NB4 (cell line): ENCODE measurements at regions not wholly inside any gene's neighbourhood (a gene's known extent, or its start where the extent isn't known, plus 50 kb on each side); places are given as distances from the start of the nearest gene placed in this dataset.

Experiments
- DNase-seq: peaks from one replicate; pipeline ENCODE4 v3.0.0; 2010; ENCODE audit warnings: low read depth
- H3K4me3 ChIP-seq: one replicate; pipeline ENCODE4 v1.5.1; 2011; ENCODE audit warnings: mild to moderate bottlenecking, low read depth, low read length, moderate library complexity
- MYC ChIP-seq: IDR thresholded peaks from 2 replicates; pipeline ENCODE4 v1.6.1; 2011; ENCODE audit warnings: low read depth, low read length
- POLR2A ChIP-seq: IDR thresholded peaks from 2 replicates; pipeline ENCODE4 v1.6.1; 2011; ENCODE audit warnings: mild to moderate bottlenecking; ENCODE audit not compliant: insufficient read length; ENCODE audit errors: extremely low read depth
- TF ChIP-seq, protein P1 (sequence below): IDR thresholded peaks from one replicate; pipeline ENCODE4 v1.5.1; 2012; ENCODE audit warnings: low read depth, low read length
- TF ChIP-seq, protein P2 (sequence below): IDR thresholded peaks from 2 replicates; pipeline ENCODE4 v1.6.1; 2011; ENCODE audit warnings: low read depth, low read length

DNA sequence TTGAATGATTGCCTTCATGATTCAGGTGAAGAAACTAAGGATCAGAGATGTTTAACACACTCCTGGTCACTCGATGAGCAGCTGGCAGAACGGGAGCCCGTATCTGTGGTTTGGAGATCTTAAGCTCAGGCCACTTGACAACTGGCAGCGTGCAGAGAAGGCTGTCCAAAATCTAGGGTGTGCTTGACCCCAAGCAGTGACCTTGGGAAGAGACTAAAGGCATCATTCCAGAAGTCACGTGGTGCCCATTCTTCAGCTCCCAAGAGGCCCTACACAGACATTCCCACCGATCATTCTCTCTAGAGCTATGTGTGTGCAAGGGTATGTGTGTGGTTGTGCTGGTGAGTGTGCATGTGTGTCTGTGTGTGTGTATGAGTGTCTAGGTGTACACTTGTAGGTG, 493.8 kb downstream of the TCERG1L start:
- TF ChIP-seq, protein P1, sequence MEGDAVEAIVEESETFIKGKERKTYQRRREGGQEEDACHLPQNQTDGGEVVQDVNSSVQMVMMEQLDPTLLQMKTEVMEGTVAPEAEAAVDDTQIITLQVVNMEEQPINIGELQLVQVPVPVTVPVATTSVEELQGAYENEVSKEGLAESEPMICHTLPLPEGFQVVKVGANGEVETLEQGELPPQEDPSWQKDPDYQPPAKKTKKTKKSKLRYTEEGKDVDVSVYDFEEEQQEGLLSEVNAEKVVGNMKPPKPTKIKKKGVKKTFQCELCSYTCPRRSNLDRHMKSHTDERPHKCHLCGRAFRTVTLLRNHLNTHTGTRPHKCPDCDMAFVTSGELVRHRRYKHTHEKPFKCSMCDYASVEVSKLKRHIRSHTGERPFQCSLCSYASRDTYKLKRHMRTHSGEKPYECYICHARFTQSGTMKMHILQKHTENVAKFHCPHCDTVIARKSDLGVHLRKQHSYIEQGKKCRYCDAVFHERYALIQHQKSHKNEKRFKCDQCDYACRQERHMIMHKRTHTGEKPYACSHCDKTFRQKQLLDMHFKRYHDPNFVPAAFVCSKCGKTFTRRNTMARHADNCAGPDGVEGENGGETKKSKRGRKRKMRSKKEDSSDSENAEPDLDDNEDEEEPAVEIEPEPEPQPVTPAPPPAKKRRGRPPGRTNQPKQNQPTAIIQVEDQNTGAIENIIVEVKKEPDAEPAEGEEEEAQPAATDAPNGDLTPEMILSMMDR, result no peak
- TF ChIP-seq MYC (no peak), POLR2A (no peak)
- TF ChIP-seq, protein P2, sequence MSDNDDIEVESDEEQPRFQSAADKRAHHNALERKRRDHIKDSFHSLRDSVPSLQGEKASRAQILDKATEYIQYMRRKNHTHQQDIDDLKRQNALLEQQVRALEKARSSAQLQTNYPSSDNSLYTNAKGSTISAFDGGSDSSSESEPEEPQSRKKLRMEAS, result no peak
- DNase-seq, result no peak
- no peak overlapping the region for H3K4me3 ChIP-seq

DNA sequence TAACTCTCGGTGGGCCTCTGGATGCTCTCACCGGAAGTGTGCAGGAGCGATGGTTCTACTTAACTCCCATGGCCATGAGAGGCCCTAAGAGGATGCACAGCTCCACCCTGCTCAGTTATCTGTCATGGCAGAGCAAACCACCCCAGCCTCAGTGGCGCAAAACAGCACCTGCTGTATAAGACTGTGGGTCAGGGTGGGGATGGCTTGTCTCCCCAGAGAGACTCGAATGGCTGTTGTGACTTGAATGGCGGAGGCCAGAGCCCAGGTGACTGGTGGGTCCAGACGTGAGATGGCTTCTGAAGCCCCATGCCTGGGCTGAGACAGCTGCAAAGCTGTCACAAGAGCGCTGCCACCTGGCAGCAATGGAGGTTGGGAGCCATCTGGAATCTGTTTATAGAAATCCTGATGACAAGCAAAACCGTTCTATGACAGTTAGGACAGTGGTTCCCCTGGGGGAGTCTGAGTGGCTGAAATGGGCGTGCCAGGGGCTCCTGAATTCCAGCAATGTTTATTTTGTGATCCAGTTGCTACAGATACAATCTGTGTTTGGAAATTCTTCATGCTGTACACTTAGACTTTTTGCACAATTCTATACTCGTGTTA, 490.5 kb downstream of the TCERG1L start:
- TF ChIP-seq POLR2A, result no peak
- TF ChIP-seq, protein P2, result no peak
- TF ChIP-seq, protein P1, result no peak
- no peak for TF ChIP-seq MYC
- H3K4me3 ChIP-seq, result no peak overlapping the region
- no peak for DNase-seq

DNA sequence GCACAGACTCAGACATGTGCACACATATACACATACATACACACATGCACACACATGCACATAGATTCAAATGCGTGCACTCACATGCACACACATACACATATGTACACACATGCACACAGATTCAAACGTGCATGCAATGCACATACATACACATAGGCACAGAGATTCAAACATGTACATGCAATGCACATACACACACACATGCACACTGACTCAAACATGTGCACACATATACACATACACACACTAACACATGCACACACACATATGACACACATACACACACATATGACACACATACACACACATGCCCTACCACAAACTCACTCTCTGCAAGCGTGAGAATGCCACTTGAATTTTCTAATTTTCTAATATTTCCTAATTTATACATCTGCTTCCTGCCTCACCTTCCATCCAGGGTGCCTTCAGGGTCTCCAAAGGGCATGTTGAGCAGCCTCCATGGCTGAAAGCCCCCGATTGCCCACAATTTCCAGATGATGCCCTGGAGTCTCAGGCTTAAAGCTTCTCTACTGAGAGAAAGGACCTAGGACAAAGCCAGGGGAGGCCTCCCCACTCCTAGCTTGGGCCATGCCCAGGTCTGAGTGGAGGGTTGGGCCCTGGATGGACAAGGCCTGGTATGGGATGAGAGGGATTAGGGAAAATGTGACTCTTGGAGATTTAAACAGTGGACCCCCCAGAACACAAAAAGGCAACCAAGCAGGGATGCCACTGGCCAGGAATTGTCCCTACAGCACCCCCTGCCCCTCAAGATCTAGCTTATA, 487.1 kb downstream of the TCERG1L start:
- no peak overlapping the region for H3K4me3 ChIP-seq
- TF ChIP-seq, protein P1, result no peak
- TF ChIP-seq MYC (no peak), POLR2A (no peak)
- TF ChIP-seq, protein P2, result no peak
- DNase-seq, result no peak

DNA sequence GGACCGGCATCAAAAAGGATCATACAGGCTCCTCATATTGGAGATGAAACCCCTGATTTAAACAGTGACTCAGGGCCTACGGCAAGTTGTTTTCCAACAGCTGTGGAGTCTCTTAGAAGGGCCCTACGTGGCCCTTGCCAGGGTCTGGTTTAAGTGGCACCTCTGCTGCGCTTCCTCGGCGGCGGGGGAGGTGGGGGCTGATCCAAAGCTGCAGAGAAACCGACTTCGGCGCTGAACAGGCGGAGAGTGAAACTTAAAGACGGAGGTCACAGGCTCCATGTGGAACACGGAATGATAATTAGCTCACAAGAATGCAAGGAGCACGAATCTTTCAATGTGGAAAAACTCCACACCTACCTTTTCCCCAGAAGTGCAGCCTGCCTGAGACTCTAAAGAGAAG, 477.9 kb downstream of the TCERG1L start:
- no peak for DNase-seq
- TF ChIP-seq POLR2A (no peak), MYC (no peak)
- TF ChIP-seq, protein P1, result no peak
- TF ChIP-seq, protein P2, result no peak
- no peak overlapping the region for H3K4me3 ChIP-seq

DNA sequence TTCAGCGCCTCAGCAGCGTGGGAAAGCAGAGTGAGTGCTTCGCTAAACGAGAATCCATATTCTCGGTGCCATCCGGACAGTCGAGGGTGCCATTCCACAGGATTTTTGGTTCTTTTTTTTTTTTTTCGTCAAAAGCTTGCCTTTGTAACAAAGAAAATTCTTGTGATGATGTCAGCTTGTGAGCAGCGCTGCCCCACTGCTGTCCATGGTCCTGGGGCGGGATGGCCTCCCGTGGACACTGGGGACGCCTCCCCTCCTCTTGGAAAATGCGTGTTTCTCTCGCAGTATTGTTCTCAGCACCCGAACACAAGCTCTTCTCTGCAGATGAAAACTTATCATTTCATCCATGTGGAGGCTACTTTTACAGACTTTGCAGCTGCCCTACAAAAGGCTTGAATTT, 477.4 kb downstream of the TCERG1L start:
- no peak for DNase-seq
- TF ChIP-seq, protein P1, result no peak
- TF ChIP-seq, protein P2, result no peak
- TF ChIP-seq MYC (no peak), POLR2A (no peak)

More for the DNA sequence above, 477.4 kb downstream of the TCERG1L start:
- H3K4me3 ChIP-seq, result no peak overlapping the region
